CD4-positive, alpha-beta T cell treated with Interleukin-21 for 1 hour (primary cell): ENCODE measurements at regions not wholly inside any gene's neighbourhood (a gene's known extent, or its start where the extent isn't known, plus 50 kb on each side); places are given as distances from the start of the nearest gene placed in this dataset.

Source experiments
- DNase-seq: peaks from one replicate; pipeline ENCODE4 v3.0.0-alpha.2; 2020

DNA sequence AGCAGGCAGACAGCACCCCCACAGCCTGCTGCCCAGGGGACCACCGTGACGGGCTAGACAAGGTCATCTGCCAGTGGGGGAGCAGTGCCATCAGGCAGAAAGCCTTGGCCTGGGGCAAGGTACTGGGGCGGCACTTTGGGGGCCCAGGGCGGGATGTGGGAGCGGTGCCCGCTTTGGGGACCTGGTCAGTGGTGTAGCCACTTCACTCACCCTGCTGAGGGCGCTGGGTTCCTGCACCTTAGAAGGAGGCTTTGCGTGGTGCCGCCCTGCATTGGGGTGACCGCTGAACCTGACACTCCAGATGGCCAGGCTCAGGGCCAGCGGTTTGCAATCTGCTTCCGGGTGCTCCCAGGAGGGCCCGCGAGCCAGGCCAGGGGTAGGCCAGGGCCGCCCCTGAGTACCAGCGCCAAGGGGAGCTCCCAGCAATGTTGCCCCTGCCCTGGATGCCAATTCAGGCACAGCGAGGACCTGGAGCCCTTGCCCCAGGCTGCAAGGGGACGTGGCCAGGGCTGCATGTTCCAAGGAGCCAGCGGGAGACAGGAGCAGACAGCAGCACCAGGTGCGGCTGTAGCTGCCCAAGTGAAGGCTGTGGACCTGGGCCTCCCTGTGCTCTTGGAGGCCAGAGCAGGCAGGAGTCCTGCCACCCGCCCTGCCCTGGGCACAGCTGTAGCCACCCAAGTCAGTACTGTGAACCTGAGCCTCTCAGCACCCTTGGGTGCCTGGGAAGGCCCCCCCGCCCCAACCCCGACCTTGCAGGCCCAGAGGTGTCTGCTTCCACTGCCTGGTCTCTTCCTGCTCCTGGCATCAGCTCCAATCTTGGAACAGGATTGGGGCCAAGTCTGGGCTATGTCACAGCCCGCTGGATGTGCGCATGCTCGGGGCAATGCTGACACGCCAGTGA lies 550.7 kb downstream of the SLC6A15 start:
- DNase-seq = no peak

DNA sequence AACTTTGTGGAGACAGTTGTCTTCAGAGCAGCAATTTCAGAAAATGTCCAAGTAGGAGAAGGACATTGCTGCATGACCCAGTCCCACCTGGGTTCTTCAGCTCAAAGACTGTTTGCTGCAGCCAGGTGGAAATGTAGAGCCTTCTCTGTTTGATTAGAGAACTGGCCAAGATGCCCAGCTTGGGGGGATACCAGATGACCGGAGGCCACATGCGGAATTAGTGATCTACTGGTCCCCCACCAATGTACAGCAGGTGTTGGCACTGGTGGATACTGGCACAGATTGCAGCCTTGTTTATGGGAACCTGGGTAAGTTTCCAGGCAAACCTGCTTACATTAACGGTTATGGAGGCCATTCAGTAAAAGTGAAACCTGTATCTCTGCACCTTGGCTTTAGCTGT lies 555.3 kb downstream of the SLC6A15 start:
- DNase-seq = no peak

DNA sequence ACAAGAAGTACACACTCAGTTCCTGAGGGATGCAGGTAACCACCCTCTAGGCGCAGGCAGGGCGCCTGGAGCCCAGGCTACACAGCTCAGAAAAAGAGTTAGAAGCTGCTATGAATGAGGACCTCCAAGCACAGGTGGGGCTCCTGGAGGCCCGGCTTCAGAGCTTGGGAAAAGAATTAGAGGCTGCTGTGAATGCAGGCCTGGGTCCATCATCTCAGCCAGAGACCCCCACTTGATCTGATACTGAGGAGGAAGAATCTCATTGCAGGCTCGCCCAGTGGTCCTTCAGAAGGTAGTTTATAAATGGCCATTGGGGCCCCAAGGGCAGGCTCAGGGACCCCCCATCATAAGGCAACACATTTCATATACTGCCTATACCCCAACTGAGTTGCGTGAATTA lies 556.4 kb downstream of the SLC6A15 start:
- no peak for DNase-seq

DNA sequence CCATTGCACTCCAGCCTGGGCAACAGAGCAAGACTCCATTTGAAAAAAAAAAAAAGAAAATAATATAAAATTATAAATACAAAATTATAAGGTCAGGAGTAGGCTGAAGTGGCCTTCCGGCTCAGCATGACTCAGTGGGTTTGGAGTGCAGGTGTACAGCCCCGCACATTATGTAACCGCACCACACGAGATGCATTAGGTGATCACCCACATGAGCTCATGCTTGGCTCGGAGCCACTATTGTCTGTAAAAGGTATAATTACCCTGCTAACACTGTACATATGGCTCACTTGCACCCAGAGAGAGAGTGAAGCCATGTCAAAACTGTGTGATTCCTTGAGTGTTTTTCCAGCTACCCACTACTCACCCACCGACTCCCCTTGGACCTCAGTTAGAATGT lies 557.0 kb downstream of the SLC6A15 start:
- no peak for DNase-seq

DNA sequence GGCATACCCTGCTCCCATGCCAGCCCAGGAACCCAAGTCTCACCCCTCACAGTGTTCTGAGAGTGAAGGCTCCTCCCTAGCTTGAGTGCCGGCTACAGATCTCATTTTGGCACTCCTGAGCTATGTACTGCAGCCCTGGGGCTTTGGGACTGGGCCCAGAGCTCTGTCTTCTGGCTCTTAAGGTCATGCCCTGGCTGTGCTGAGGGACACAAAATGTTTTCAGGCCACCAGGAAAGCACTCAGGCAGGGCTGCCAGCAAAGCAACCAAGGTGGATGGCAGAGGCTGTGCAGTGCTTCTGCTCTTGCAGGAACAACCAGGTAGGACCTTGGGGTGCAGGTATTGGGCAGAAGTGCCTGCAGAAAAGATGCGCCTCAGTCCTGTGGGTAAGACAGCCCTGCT lies 564.0 kb downstream of the SLC6A15 start:
- no peak for DNase-seq

DNA sequence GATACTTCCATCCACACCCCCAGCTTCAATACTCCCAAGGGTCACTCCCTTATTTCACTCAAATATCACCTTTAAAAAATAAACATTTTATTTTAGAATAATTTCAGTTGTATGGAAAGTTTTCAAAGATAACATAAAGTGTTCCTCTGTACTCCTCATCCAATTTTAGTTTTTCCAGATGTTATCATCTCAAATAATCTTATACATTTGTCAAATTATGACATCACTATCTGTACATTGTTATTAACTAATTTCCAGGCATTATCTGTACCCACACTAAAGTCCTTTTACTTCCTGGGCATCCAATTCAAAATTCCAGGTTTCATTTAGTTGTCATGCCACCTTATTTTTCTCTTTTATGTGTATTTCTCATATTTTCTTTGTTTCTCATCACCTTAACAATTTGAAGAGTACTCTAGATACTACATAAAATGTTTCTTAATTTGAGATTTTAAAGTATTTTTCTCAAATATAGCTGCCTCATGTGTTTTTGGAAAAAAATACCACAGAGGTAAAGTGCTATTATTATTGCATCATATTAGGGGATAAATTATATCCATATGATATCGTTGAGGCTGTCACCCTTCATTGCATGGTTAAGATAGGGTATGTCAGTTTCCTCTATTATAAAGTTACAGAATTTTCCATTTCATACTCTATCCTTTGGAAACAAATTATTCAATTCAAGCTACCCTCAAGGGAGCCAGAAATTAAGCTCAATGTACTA lies 571.0 kb downstream of the SLC6A15 start:
- no peak for DNase-seq

DNA sequence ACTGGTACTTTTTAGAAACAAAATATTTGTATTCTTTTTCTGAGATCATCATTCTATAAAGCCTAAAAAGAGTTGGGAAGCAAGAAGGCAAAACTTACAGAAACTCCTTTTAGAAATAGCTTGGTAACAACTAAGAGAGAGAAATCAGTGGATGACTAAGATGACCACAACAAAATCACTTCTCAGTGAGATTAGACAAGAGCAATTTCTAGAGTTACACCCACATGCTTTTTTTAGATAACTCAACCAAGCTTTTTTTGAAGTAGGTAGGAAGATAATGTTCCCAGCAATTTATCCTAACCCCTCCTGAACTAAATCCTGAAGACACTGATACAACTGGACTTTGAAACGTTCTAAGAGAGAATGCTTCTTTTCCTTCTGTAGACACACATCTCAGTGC lies 576.4 kb downstream of the SLC6A15 start:
- no peak for DNase-seq

DNA sequence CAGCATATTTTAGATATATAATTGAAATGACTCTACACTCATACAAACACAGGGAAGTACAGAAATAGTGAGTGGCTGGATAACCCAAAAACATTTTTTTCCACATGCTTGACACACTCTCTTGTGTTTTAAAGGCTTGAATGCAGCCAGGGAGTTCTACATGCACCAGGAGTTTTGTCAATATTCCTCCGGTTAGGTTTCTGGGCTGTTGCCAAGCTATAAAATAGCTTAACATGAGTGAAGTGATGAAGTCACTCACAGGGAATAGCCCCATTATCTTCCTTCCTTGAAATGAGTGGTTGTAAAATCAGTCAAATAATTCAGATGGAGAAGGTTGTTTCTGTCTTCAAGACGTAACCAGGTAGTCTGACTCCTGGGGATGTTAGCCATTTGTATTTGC lies 582.7 kb downstream of the SLC6A15 start:
- DNase-seq = no peak

DNA sequence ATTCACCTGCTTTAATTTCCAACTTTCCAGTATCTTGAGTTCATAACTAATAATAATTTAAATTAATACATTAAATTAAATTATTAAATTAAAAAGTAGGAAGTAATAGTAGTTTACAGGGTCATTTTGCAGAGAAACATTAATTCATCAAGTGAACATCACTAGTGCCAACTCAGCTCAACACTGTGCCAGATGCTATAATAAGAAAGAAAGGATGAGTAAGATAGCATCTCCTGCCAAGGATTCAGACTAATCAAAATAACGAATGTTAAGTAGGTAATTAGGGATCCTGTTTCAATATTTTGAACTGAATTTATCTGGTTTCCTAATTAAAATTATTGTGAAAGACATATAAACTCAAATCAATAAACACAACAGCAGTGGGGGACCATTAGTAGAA lies 596.7 kb downstream of the SLC6A15 start:
- no peak for DNase-seq

DNA sequence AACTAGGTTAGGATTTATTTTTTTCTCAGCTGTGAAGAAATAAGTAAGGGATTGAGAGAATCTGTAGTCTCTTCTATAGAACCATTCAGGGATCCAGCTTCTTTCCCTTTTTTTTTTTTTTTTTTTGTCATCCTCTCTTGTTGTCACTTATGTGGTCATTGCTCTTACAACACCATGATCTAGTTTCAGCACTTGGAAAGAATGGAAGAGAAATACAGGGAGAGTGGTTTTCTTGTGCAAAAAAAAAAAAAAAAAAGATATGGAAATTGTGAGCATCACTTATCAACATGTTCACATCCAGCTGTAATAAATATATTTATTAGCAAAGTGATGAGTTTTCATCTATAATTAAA lies 599.3 kb downstream of the SLC6A15 start:
- DNase-seq = no peak

DNA sequence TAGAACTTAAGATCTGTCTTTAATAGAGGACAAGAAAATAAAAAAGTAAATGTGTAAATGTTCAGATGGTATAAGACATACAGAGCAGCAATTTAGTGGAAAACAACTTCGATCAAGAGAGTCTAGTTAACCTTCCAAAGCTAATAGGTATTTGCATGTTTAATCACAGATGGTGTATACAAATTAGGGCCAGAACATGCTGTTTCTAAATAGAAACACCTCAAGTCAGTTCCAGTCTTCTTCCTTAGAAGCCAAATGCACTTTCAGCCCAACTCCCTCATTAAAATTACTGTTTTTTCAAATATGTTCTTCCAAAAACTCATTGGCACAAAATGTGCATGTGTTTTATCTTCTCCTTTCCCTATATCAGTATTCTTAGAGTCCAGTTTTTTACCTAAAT lies 604.4 kb downstream of the SLC6A15 start:
- DNase-seq = no peak

DNA sequence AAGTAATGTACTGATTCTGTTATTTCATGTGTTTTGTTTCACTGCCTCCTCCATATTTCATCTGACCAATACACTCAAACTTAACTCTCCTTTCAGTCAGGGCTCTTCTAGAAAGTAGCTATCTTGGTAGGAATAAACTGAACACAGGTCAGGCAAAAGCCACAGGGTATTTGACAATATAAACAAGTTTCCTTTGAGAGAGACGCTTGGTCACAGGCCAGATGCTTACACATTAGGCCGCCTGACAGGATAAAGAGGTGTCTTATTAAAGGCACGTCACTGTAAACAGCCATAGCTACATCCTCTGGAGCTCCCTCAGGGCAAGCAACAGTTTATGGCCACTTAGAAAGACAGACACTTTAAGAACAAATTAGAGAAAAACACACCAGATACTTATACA lies 607.5 kb downstream of the SLC6A15 start:
- no peak for DNase-seq

DNA sequence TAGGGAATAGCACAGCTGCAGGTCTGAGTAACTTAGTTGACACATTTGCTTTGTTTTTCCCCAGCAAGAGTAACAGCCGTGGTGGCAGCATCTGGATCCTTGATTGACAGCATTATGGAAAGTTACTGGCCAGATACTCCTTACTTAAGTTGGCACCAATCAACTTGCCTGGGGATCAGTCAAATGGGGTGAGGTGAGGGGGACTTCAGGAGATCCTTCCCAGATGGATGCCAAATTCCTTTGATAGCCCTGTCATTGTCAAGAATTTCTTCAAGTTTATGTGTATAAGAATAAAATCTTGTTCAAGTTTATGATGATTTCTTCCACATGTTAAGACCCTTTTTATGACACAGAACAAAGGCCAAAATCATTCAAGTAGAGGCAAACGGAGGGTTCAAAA lies 618.4 kb downstream of the SLC6A15 start:
- no peak for DNase-seq

DNA sequence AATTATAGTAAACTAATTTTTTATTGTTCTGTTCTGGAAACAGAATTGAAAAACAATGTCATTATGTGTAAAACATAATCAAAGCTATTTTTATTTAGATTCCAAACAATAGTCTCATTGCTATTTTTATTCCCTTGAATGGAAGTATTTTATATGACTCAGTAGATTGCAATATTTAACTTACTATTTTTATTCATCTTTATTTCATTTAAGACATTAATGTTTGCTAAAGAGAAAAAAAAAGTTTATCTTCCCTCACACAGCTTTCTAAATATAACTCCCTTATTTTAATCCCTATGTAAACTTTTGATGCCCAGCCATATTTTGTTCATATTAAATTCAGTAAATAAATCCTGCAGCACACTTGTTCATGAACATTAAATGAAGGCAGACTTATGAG lies 622.4 kb downstream of the SLC6A15 start:
- no peak for DNase-seq

DNA sequence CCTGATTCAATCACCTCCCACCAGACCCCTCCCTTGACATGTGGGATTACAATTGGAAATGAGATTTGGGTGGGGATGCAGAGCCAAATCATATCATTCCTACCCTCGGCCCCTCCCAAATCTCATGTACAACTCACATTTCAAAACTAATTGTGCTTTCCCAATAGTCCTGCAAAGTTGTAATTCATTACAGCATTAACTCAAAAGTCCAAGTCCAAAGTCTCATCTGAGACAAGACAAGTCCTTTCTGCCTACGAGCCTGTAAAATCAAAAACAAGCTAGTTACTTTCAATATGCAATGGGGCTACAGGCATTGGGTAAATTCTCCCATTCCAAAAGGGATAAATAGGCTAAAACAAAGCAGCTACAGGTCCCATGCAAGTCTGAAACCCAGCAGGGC lies 634.6 kb downstream of the SLC6A15 start:
- DNase-seq = no peak

DNA sequence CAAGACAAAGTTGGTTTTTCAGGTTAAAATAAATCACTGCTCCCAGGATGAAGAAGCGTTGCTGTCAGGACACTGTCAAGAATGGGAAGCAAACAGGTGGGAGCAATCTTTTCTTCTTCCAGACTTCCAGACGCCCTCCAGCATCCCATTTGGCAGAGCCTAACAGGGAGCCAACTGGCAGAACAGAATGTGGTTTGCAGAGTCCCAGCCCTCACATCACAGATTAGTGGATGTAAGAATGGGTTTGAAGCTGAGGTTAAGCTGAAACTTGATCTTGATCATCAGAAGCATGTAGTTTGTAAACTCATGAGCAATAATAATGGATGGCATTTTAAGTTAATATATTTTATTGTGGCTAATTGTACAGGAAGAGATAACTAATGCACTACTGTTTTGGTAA lies 636.4 kb downstream of the SLC6A15 start:
- DNase-seq = no peak

DNA sequence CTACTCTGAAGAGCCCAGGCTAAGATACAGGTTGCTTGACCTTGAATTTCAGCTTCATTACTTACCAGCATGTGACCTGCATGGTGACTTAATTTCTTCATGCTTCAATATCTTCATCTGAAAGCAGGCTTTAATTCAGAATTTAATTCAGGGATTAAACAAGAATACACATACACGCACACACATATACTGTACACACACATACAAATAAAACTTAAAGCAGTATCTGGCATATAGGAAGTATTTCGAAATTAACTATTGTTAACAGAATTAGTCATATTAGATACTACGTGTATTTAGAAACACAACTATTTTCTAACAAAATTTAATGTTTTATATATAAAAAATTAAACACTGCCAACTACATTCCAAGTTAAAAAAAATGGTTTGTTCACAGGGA lies 640.3 kb downstream of the SLC6A15 start:
- DNase-seq = no peak

DNA sequence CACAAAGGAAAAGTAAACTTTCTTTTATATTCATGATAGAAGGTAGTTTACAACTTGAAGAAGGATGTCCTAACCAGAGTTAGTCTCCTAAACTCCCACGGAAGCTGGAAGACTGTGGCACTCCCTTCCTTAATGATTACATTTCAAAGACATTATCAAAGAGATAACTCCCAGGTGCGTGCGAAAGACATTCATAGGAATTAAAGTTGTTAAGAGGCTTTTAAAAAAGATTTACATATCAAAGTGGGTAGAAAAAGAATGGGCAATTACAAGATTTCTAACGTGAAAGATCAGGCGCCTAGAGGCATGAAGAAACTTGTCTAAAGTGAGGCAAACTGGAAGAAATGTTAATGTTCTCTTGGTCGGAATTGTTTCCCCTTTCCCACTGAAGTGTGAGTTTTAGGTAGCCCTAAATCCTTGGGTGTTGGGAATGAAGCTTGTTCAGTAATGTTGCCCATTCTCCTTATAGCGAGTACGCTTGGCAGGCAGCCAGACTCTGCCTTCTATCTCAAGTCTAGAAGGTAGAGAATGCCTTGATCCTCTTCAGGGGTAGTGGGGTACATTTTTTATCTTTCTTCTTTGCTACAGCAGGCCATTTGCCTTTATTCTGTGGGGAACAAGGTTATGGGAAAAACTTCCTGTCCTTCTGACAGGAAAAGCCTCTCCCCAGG lies 642.0 kb downstream of the SLC6A15 start:
- no peak for DNase-seq

DNA sequence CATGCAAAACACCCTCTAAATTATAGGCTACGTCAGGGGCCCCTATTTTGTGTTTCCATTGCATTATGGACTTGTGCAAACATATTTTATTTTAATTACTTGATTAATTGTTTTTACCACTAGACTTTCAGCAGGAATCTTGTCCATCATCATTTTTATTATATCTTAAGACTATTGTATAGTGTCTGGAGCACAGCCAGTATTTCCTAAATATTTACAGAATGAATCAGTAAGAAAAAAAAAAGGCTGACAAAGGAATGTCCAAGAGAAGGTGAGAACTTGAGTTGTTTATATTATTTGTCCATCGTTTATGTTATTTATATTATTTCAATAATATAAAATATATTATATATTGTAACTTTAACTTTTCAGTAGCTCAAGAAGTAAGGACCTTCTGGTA lies 664.7 kb downstream of the SLC6A15 start:
- DNase-seq = no peak

DNA sequence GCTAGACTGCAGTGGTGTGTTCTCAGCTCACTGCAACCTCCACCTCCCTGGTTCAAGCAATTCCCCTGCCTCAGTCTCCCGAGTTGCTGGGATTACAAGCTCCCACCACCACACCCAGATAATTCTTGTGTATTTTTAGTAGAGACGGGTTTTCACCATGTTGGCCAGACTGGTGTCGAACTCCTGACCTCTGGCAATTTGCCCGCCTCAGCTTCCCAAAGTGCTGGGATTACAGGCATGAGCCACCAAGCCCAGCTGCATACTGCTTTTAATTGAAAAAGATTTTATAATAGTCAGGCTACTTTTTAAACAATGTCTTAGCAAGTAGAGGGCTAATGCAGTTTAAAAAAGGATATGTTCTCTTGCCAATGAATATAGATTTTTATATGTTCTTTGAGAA lies 668.9 kb downstream of the SLC6A15 start:
- DNase-seq = no peak

DNA sequence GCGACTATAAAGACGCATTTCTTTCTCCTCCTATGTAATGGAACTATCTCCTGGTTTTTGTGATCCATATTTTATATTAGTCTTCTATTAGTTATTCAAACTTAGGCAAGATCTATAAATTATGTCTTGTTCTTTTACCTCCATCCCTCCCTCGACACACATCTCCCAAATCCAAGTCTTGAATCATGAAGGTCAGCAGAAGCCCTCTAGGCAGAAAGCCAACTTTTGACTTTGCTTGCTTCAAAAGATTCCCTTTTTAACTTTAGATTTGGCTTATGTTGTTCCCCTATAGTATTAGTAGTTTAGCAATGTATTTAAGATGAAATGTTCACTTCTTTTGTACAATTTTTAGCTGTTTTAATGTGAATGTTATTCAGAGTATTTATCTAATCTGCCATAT lies 689.8 kb downstream of the SLC6A15 start:
- DNase-seq = no peak

DNA sequence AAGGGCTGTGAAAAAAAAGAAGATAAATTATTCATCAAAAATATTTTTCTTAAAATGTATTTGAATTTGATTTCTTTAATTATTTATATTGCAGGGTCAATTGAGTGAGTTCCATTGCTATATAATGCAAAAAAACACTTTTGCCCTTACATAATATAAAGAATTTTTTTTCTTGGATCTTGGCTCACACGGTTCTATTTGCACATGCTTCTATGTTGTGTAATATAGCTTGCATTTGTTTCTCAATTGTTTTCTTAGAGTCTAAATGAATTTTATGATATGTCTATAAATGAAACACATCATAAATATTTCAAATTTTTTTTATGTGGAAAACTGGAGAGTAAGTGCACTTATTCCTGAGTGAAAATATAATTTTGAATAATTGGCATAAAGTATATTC lies 694.2 kb downstream of the SLC6A15 start:
- no peak for DNase-seq

DNA sequence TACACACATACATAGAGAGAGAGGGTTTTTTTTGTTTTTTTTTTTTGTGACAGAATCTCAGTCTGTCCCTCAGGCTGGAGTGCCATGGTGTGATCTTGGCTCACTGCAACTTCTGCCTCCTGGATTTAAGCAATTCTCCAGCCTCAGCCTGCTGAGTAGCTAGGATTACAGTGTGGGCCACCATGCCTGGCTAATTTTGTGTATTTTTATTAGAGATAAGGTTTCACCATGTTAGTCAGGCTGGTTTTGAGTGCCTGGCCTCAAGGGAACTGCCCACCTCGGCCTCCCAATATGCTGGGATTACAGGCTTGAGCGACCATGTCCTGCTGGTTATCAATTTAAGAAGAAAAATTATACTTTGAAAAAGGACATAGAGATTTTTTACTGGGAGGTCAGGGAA lies 710.6 kb downstream of the SLC6A15 start:
- no peak for DNase-seq

DNA sequence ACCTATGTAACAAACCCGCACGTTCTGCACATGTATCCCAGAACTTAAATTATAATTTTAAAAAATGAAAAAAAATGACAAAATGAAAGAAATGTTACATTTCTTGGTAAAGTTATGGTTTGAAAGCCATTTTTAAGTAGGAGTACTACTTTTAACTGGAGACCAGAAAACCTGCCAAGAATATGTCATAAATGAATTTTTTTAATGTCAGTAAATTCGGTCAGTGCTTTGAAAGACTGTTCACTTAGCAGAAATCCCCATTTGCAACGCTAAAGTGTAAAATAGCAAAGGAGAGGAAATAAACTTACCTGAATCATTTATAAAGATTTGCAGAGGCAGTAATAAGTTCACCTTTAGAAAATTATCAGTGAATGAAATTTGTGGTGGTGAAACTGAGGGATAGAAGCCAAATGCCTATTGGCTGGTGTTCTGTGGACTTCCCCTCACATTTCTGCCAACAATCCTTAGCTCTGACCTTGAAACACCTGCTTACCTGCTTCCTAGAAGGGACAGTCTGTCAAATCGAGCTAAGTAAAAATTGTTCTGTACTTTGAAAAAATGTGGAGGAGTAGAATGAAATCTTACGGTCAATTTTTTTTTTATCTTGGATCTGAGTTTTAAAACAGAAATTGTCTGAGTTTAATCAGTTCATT lies 714.2 kb downstream of the SLC6A15 start:
- DNase-seq = no peak
